ENCODE measurements at regions not wholly inside any gene's neighbourhood (a gene's known extent, or its start where the extent isn't known, plus 50 kb on each side); places are given as distances from the start of the nearest gene placed in this dataset.
A peak's percentile ranks its signal among the peaks of the same experiment; 100 is the strongest.

- peak; percentile 37 for DNase-seq
Measured at GRCh38 chr2:181396256-181397123, 60.7 kb upstream of the ITGA4 start.

- DNase-seq = no peak
Measured at GRCh38 chr2:181397331-181397730, 59.9 kb upstream of the ITGA4 start.

DNA sequence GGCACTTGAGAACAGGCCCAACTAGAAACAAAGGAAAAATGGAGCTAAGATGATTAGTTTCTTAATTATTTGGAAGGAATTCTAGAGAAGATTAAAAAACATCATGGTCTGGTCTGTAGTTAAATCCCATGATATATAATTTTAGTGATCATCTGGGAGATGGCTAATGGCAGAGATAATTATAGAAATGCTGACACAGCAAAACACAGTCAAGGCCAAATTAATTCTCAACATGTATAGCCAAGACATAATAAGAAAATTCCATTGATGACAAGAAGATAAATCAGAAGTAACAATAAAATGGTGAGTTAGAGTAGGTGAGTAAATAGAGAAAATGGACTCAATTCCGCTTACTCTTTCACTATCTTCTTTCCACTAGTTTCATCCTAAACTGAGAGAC lies 59.2 kb upstream of the ITGA4 start:
- DNase-seq = no peak

DNA sequence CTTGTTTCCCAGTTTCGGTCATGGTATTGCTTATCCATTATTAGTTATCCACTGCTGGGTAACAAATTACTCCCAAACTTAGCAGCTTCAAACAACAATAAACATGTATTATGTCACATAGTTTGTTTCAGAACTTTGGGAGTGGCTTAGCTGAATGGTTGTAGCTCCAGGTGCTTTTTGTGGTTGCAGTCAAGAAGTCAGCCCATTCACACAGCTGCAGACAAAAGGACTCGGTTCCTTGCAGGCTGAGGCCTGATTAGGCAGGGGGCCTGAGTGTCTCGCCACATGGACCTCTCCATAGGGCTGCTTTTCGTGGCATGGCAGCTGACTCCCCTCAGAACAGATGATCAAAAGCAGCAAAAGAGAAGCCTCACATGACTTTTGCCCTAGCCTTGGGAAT lies 58.2 kb upstream of the ITGA4 start:
- no peak for DNase-seq

- no peak for DNase-seq
Measured at GRCh38 chr2:181404472-181404871, 52.7 kb upstream of the ITGA4 start.

GRCh38 chr2:181407171-181407570 lies 50.0 kb upstream of the ITGA4 start:
- DNase-seq = no peak
